ENCODE measurements at regions not wholly inside any gene's neighbourhood (a gene's known extent, or its start where the extent isn't known, plus 50 kb on each side); places are given as distances from the start of the nearest gene placed in this dataset.

DNA sequence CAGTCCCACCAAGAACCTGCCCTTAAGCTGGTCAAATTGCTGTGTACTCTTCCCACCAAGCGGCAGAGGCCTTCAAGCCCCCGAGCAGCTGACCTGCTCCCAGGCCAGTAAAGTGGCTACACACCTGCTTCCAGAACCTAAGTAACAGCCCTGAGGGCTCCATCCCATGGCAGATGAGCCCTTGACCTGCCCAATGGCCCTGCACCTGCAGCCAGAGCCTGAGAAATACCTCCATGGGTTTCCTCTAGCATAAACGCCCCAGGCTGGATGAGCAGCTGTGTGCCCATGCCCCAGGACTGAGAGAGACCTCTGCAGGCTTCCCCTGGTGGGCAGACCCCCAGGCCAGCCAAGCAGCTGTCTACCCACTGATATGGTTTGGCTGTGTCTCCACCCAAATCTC is 123.0 kb upstream of the LAMA2 start:
- dilution Hi-C loops (cut with MboI; ENCODE audit: extremely low pct_ligation_motif_present, low sequenced_read_pairs) = no loop called here
- FAIRE-seq (no peak), DNase-seq (ENCODE audit: low read depth, low spot score) (no peak)
- H3K27ac ChIP-seq (ENCODE audit: control insufficient read depth, insufficient read depth, low read length) = no peak overlapping the region
- no peak overlapping the region for H3K9ac ChIP-seq (ENCODE audit: control insufficient read depth, extremely low read depth, insufficient read depth, low read length)
- no peaks in the 10 kb centered on the region for H3K36me3 ChIP-seq (ENCODE audit: control insufficient read depth in 2 of 2, extremely low read depth in 1 of 2, insufficient read depth in 2 of 2, low read length in 2 of 2)
- no peak for TF ChIP-seq EZH2 (IDR thresholded peaks at IDR 0.05; ENCODE audit: low read length)
- TF ChIP-seq, protein P1, sequence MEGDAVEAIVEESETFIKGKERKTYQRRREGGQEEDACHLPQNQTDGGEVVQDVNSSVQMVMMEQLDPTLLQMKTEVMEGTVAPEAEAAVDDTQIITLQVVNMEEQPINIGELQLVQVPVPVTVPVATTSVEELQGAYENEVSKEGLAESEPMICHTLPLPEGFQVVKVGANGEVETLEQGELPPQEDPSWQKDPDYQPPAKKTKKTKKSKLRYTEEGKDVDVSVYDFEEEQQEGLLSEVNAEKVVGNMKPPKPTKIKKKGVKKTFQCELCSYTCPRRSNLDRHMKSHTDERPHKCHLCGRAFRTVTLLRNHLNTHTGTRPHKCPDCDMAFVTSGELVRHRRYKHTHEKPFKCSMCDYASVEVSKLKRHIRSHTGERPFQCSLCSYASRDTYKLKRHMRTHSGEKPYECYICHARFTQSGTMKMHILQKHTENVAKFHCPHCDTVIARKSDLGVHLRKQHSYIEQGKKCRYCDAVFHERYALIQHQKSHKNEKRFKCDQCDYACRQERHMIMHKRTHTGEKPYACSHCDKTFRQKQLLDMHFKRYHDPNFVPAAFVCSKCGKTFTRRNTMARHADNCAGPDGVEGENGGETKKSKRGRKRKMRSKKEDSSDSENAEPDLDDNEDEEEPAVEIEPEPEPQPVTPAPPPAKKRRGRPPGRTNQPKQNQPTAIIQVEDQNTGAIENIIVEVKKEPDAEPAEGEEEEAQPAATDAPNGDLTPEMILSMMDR (optimal IDR thresholded peaks at IDR 0.05 in 1 of 3, IDR thresholded peaks at IDR 0.05 in 1 of 3, conservative IDR thresholded peaks at IDR 0.05 in 1 of 3; ENCODE audit: extremely low read depth in 1 of 3, insufficient read depth in 2 of 3, low read length in 3 of 3) = no peak
- no peak overlapping the region for H2AFZ ChIP-seq (ENCODE audit: control insufficient read depth, low read length)
- H3K79me2 ChIP-seq (ENCODE audit: control insufficient read depth, insufficient read depth, low read length) = no peaks in the 10 kb centered on the region
- no peaks in the 10 kb centered on the region for H3K27me3 ChIP-seq (ENCODE audit: control insufficient read depth, extremely low read depth, insufficient read depth, low read length)
- no peaks in the 10 kb centered on the region for H3K9me1 ChIP-seq (ENCODE audit: control insufficient read depth, extremely low read depth, insufficient read depth, low read length)
- no peaks in the 10 kb centered on the region for H4K20me1 ChIP-seq (ENCODE audit: control insufficient read depth, extremely low read depth, insufficient read depth, low read length)
- H3K4me3 ChIP-seq (ENCODE audit: control insufficient read depth in 2 of 3, extremely low read depth in 1 of 3, insufficient read depth in 2 of 3, low read depth in 1 of 3, low read length in 3 of 3) = no peak overlapping the region
- no peaks in the 10 kb centered on the region for H3K9me3 ChIP-seq (ENCODE audit: control insufficient read depth, low read depth, low read length)
- H3K4me2 ChIP-seq (ENCODE audit: control insufficient read depth, extremely low read depth, insufficient read depth, low read depth, low read length) = no peak overlapping the region
- H3K4me1 ChIP-seq (ENCODE audit: control insufficient read depth, extremely low read depth, insufficient read depth, low read length) = peaks cover 32% of the 10 kb centered on the region

DNA sequence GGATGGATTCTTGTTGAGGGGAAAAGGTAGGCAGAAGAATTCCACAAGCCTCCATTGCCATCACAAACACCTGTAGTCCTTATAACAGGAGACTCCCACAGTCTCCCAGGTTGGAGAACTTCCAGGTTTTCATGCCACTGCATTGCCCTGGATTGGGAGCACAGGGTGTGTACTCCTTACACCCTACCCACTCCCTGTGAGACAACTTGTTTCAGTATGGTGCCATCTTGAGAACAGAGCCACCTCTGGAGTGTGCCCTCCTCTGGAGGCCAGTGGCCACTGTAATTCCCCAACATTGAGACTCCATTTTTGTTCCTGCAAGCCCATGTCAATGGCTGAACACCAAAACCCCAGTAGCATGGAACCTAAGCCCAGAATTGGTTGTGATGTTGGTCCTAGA is 123.5 kb upstream of the LAMA2 start:
- TF ChIP-seq, protein P1 (optimal IDR thresholded peaks at IDR 0.05 in 1 of 3, IDR thresholded peaks at IDR 0.05 in 1 of 3, conservative IDR thresholded peaks at IDR 0.05 in 1 of 3; ENCODE audit: extremely low read depth in 1 of 3, insufficient read depth in 2 of 3, low read length in 3 of 3) = no peak
- no peak for TF ChIP-seq EZH2 (IDR thresholded peaks at IDR 0.05; ENCODE audit: low read length)
- H3K36me3 ChIP-seq (ENCODE audit: control insufficient read depth in 2 of 2, extremely low read depth in 1 of 2, insufficient read depth in 2 of 2, low read length in 2 of 2) = no peaks in the 10 kb centered on the region
- dilution Hi-C loops (cut with MboI; ENCODE audit: extremely low pct_ligation_motif_present, low sequenced_read_pairs) = no loop called here
- H3K9ac ChIP-seq (ENCODE audit: control insufficient read depth, extremely low read depth, insufficient read depth, low read length) = no peak overlapping the region
- FAIRE-seq (no peak), DNase-seq (ENCODE audit: low read depth, low spot score) (no peak)
- H3K9me1 ChIP-seq (ENCODE audit: control insufficient read depth, extremely low read depth, insufficient read depth, low read length) = no peaks in the 10 kb centered on the region
- no peaks in the 10 kb centered on the region for H4K20me1 ChIP-seq (ENCODE audit: control insufficient read depth, extremely low read depth, insufficient read depth, low read length)
- no peak overlapping the region for H3K4me2 ChIP-seq (ENCODE audit: control insufficient read depth, extremely low read depth, insufficient read depth, low read depth, low read length)
- no peaks in the 10 kb centered on the region for H3K9me3 ChIP-seq (ENCODE audit: control insufficient read depth, low read depth, low read length)
- H3K79me2 ChIP-seq (ENCODE audit: control insufficient read depth, insufficient read depth, low read length) = no peaks in the 10 kb centered on the region
- peaks cover 32% of the 10 kb centered on the region for H3K4me1 ChIP-seq (ENCODE audit: control insufficient read depth, extremely low read depth, insufficient read depth, low read length)
- no peaks in the 10 kb centered on the region for H3K27me3 ChIP-seq (ENCODE audit: control insufficient read depth, extremely low read depth, insufficient read depth, low read length)
- H3K27ac ChIP-seq (ENCODE audit: control insufficient read depth, insufficient read depth, low read length) = no peak overlapping the region
- H2AFZ ChIP-seq (ENCODE audit: control insufficient read depth, low read length) = no peak overlapping the region
- H3K4me3 ChIP-seq (ENCODE audit: control insufficient read depth in 2 of 3, extremely low read depth in 1 of 3, insufficient read depth in 2 of 3, low read depth in 1 of 3, low read length in 3 of 3) = no peak overlapping the region
